SK-N-SH (cell line): ENCODE measurements at regions not wholly inside any gene's neighbourhood (a gene's known extent, or its start where the extent isn't known, plus 50 kb on each side); places are given as distances from the start of the nearest gene placed in this dataset.

Experiments used
- CTCF ChIA-PET: fragments of 300-600, 350-600 bp; formaldehyde crosslinking; extraction: SDS; loops from one replicate; lab custom pipeline; 2021; lab: Yijun Ruan, JAX
- POLR2A ChIA-PET: fragments of 350-600 bp; sonication (Branson Sonifier 250); formaldehyde crosslinking; extraction: SDS; loops from one replicate; lab custom pipeline; 2020; ENCODE audit warnings: antibody characterized with exemption, inconsistent platforms; lab: Yijun Ruan, JAX
- DNase-seq: peaks from one replicate; pipeline ENCODE4 v3.0.0; 2012
- H2AFZ ChIP-seq: fragments of 200-600 bp; sonication (generic); 2 replicates; pipeline ENCODE4 v1.8.1; 2016; ENCODE audit warnings: antibody characterized with exemption, mild to moderate bottlenecking, low read depth
- H3F3A ChIP-seq: fragments of 200-600 bp; sonication (generic); replicated peaks from 2 replicates; pipeline ENCODE3; 2016; ENCODE audit warnings: antibody characterized with exemption, mild to moderate bottlenecking; ENCODE audit not compliant: insufficient read depth
- H3K27ac ChIP-seq, 2 experiments: fragments of 200-500 bp in 1 of 2; fragments of 200-600 bp in 1 of 2; sonication (Bioruptor generic) in 1 of 2; sonication (generic), shearing (Covaris generic) in 1 of 2; 2 replicates each; pipeline versions ENCODE4 v1.5.1 to v1.6.1; 2014 to 2016; ENCODE audit warnings: low read depth in 2 of 2, inconsistent platforms in 1 of 2, low read length in 1 of 2, mild to moderate bottlenecking in 1 of 2, mixed read lengths in 1 of 2
- H3K27me3 ChIP-seq: fragments of 200-600 bp; sonication (generic), shearing (Covaris generic); 2 replicates; pipeline ENCODE4 v1.6.1; 2016; ENCODE audit warnings: mixed run types; ENCODE audit not compliant: insufficient read depth
- H3K36me3 ChIP-seq, 2 experiments: fragments of 200-500 bp in 1 of 2; fragments of 200-600 bp in 1 of 2; sonication (Bioruptor generic) in 1 of 2; sonication (generic) in 1 of 2; replicated peaks in 1 of 2; 2 replicates each; pipeline versions ENCODE3 to v1.5.1; 2014 to 2016; ENCODE audit warnings: low read length in 1 of 2, mild to moderate bottlenecking in 1 of 2; ENCODE audit not compliant: insufficient read depth in 2 of 2, control insufficient read depth in 1 of 2
- H3K4me1 ChIP-seq, 2 experiments: fragments of 200-500 bp in 1 of 2; fragments of 200-600 bp in 1 of 2; sonication (Bioruptor generic) in 1 of 2; sonication (generic), shearing (Covaris generic) in 1 of 2; 2 replicates each; pipeline versions ENCODE4 v1.5.1 to v1.6.1; 2014 to 2016; ENCODE audit warnings: low read depth in 1 of 2, low read length in 1 of 2, mixed run types in 1 of 2; ENCODE audit not compliant: insufficient read depth in 2 of 2, control insufficient read depth in 1 of 2
- H3K4me2 ChIP-seq: fragments of 200-600 bp; sonication (generic), shearing (Covaris generic); 2 replicates; pipeline ENCODE4 v1.6.1; 2017; ENCODE audit warnings: mixed run types
- H3K4me3 ChIP-seq, 2 experiments: fragments of 200-500 bp in 1 of 2; fragments of 200-600 bp in 1 of 2; sonication (Bioruptor generic) in 1 of 2; sonication (generic), shearing (Covaris generic) in 1 of 2; 2 replicates each; pipeline versions ENCODE4 v1.5.1 to v1.8.1; 2014 to 2016; ENCODE audit warnings: low read depth in 2 of 2, inconsistent platforms in 1 of 2, low read length in 1 of 2, mild to moderate bottlenecking in 1 of 2, mixed read lengths in 1 of 2, moderate library complexity in 1 of 2
- H3K79me2 ChIP-seq: fragments of 200-600 bp; sonication (generic); 2 replicates; pipeline ENCODE4 v1.8.1; 2017; ENCODE audit warnings: mild to moderate bottlenecking; ENCODE audit not compliant: insufficient read depth
- H3K9ac ChIP-seq: fragments of 200-600 bp; sonication (generic); 2 replicates; pipeline ENCODE4 v1.6.1; 2017; ENCODE audit warnings: mixed run types
- H3K9me2 ChIP-seq: fragments of 200-600 bp; sonication (generic); 2 replicates; pipeline ENCODE4 v1.6.1; 2017; ENCODE audit warnings: mixed run types
- H3K9me3 ChIP-seq: fragments of 200-600 bp; sonication (generic); 2 replicates; pipeline ENCODE4 v1.6.1; 2017; ENCODE audit warnings: mixed run types, mild to moderate bottlenecking, moderate library complexity
- H4K20me1 ChIP-seq: fragments of 200-600 bp; sonication (generic); 2 replicates; pipeline ENCODE4 v1.6.1; 2017; ENCODE audit warnings: mild to moderate bottlenecking, mixed run types; ENCODE audit not compliant: insufficient read depth
- ELF1 ChIP-seq: IDR thresholded peaks from 2 replicates; pipeline ENCODE4 v1.4.0; 2012
- EZH2phosphoT487 ChIP-seq: fragments of 200-600 bp; sonication (generic); IDR thresholded peaks from 2 replicates; pipeline ENCODE4 v1.6.1; 2017; ENCODE audit warnings: low read depth, mixed run types, mild to moderate bottlenecking, antibody characterized with exemption, moderate library complexity, borderline replicate concordance
- GATA2 ChIP-seq: sonication (generic); formaldehyde crosslinking; IDR thresholded peaks from 2 replicates; pipeline ENCODE4 v1.5.0; 2020; ENCODE audit warnings: mild to moderate bottlenecking, missing genetic modification reagents
- MAX ChIP-seq: IDR thresholded peaks from 2 replicates; pipeline ENCODE4 v1.4.0; 2012; ENCODE audit warnings: low read depth
- NFIC ChIP-seq: IDR thresholded peaks from 2 replicates; pipeline ENCODE4 v1.4.0; 2012; ENCODE audit warnings: borderline replicate concordance
- NRF1 ChIP-seq: IDR thresholded peaks from 2 replicates; pipeline ENCODE4 v1.6.1; 2012; ENCODE audit warnings: low read depth, mild to moderate bottlenecking, low read length
- RFX5 ChIP-seq: IDR thresholded peaks from 2 replicates; pipeline ENCODE4 v1.6.1; 2012; ENCODE audit warnings: mild to moderate bottlenecking, improper control_type of control experiment, low read length
- RXRA ChIP-seq: IDR thresholded peaks from 2 replicates; pipeline ENCODE4 v1.4.0; 2012; ENCODE audit warnings: low read depth, mild to moderate bottlenecking, borderline replicate concordance
- TAF1 ChIP-seq: IDR thresholded peaks from 2 replicates; pipeline ENCODE4 v1.6.1; 2012; ENCODE audit warnings: low read depth, mild to moderate bottlenecking, low read length, moderate library complexity, borderline replicate concordance
- ZBTB33 ChIP-seq: IDR thresholded peaks from 2 replicates; pipeline ENCODE4 v1.4.0; 2012; ENCODE audit warnings: low read depth, borderline replicate concordance
- WGBS: methylation state at CpG from one replicate; pipeline ENCODE4 v1.1.6; 2017; ENCODE audit warnings: low lambda C conversion rate; 5-methylcytosine and 5-hydroxymethylcytosine counted together
- TF ChIP-seq, protein P1 (sequence below): IDR thresholded peaks from 2 replicates; pipeline ENCODE4 v1.6.1; 2012; ENCODE audit warnings: mild to moderate bottlenecking, low read depth, low read length, moderate library complexity

DNA sequence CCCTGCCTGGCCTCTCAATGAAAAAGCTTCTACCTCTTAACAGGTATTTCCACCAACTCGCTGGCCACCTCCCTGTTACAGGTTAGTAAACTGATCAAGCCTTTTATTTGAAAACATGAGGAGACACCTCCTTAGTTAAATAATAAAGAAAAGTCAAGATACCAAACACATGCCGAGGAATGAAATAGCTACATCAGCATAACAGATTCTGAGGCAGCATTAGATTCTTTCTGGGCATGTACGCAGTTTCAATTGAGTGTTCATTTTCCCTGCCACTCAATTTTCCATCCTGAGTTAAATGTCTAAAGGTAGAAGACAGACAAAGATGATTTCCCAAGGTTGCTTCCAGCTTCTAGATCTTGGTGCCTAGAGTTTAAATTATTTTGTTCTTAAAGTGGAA, 250.5 kb upstream of the LRTM1 start:
- peak overlapping the region; percentile 48; the same call in 1 of the 2 replicates for H2AFZ ChIP-seq
- H3K9me3 ChIP-seq, result no peaks in the 10 kb centered on the region
- H3K9ac ChIP-seq, result no peak overlapping the region
- no peak for TF ChIP-seq EZH2phosphoT487
- TF ChIP-seq, all 33 proteins: peak for 0
- no peak overlapping the region for H3K4me2 ChIP-seq
- no peak overlapping the region for H3K27ac ChIP-seq
- no peaks in the 10 kb centered on the region for H3K79me2 ChIP-seq
- 87% methylated on average over 3 of the region's 3 CpGs for WGBS
- peaks cover 0 to 10% of the 10 kb centered on the region in 2 experiments; a peak in 2 of 4 replicates for H3K4me1 ChIP-seq
- DNase-seq, result no peak
- H3K27me3 ChIP-seq, result no peaks in the 10 kb centered on the region
- no peaks in the 10 kb centered on the region for H4K20me1 ChIP-seq
- no peaks in the 10 kb centered on the region for H3K9me2 ChIP-seq
- peaks cover 3% of the 10 kb centered on the region for H3F3A ChIP-seq
- POLR2A ChIA-PET, result no interaction called here
- no peak overlapping the region for H3K4me3 ChIP-seq
- H3K36me3 ChIP-seq, result no peaks in the 10 kb centered on the region
- CTCF ChIA-PET, result interaction anchor here (1.4 kb wide), 1 partner anchor 749 kb away, joined by 3 read pairs; no protein-coding TSS in a partner anchor

- TF ChIP-seq, protein P1, sequence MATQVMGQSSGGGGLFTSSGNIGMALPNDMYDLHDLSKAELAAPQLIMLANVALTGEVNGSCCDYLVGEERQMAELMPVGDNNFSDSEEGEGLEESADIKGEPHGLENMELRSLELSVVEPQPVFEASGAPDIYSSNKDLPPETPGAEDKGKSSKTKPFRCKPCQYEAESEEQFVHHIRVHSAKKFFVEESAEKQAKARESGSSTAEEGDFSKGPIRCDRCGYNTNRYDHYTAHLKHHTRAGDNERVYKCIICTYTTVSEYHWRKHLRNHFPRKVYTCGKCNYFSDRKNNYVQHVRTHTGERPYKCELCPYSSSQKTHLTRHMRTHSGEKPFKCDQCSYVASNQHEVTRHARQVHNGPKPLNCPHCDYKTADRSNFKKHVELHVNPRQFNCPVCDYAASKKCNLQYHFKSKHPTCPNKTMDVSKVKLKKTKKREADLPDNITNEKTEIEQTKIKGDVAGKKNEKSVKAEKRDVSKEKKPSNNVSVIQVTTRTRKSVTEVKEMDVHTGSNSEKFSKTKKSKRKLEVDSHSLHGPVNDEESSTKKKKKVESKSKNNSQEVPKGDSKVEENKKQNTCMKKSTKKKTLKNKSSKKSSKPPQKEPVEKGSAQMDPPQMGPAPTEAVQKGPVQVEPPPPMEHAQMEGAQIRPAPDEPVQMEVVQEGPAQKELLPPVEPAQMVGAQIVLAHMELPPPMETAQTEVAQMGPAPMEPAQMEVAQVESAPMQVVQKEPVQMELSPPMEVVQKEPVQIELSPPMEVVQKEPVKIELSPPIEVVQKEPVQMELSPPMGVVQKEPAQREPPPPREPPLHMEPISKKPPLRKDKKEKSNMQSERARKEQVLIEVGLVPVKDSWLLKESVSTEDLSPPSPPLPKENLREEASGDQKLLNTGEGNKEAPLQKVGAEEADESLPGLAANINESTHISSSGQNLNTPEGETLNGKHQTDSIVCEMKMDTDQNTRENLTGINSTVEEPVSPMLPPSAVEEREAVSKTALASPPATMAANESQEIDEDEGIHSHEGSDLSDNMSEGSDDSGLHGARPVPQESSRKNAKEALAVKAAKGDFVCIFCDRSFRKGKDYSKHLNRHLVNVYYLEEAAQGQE, result no peak
- TF ChIP-seq MAX, result no peak
- ChIA-PET CTCF (interaction anchor here (0.8 to 1.4 kb wide), 3 partner anchors 164 to 749 kb away, joined by 3 to 6 read pairs (median 3); no protein-coding TSS in a partner anchor), POLR2A (no interaction called here)
- H3K4me2 ChIP-seq, result no peak overlapping the region
- DNase-seq, result no peak
- H3K4me3 ChIP-seq, result no peak overlapping the region
- H4K20me1 ChIP-seq, result no peaks in the 10 kb centered on the region
- no peak overlapping the region for H3K27ac ChIP-seq
- 82% methylated on average over 6 of the region's 6 CpGs for WGBS
- no peaks in the 10 kb centered on the region for H3K9me2 ChIP-seq
- peaks cover 0 to 4% of the 10 kb centered on the region in 2 experiments; a peak in 2 of 4 replicates for H3K4me1 ChIP-seq
- H3K9me3 ChIP-seq, result no peaks in the 10 kb centered on the region
- no peaks in the 10 kb centered on the region for H3K36me3 ChIP-seq
- H3F3A ChIP-seq, result peaks cover 3% of the 10 kb centered on the region
- H3K27me3 ChIP-seq, result no peaks in the 10 kb centered on the region
- no peak overlapping the region for H3K9ac ChIP-seq
- no peak overlapping the region for H2AFZ ChIP-seq
- no peaks in the 10 kb centered on the region for H3K79me2 ChIP-seq
Observed at GRCh38 chr3:55177749-55178148, 249.9 kb upstream of the LRTM1 start.

- no peak overlapping the region for H2AFZ ChIP-seq
- DNase-seq, result no peak
- H3K27ac ChIP-seq, result no peak overlapping the region
- no peak overlapping the region for H3K4me3 ChIP-seq
- no peaks in the 10 kb centered on the region for H3K9me3 ChIP-seq
- H3K4me2 ChIP-seq, result no peak overlapping the region
- H3K9me2 ChIP-seq, result no peaks in the 10 kb centered on the region
- H3K4me1 ChIP-seq, result peaks cover 3% of the 10 kb centered on the region in 2 experiments; a peak in 2 of 4 replicates
- H4K20me1 ChIP-seq, result no peaks in the 10 kb centered on the region
- H3F3A ChIP-seq, result peaks cover 5% of the 10 kb centered on the region
- H3K27me3 ChIP-seq, result no peaks in the 10 kb centered on the region
- H3K9ac ChIP-seq, result no peak overlapping the region
- ChIA-PET CTCF (interaction anchor here (0.6 to 1.2 kb wide), 3 partner anchors 11 to 322 kb away, joined by 3 read pairs; no protein-coding TSS in a partner anchor), POLR2A (no interaction called here)
- no peaks in the 10 kb centered on the region for H3K79me2 ChIP-seq
- 64% methylated on average over 2 of the region's 2 CpGs for WGBS
- no peaks in the 10 kb centered on the region for H3K36me3 ChIP-seq
- TF ChIP-seq ELF1 (no peak), RFX5 (no peak), ZBTB33 (no peak), NRF1 (no peak), NFIC (no peak), RXRA (no peak), TAF1 (no peak), GATA2 (no peak)
- TF ChIP-seq, protein P1, result no peak
Observed at GRCh38 chr3:55175423-55175822, 247.6 kb upstream of the LRTM1 start.
